ENCODE measurements at regions not wholly inside any gene's neighbourhood (a gene's known extent, or its start where the extent isn't known, plus 50 kb on each side); places are given as distances from the start of the nearest gene placed in this dataset.
"Not testable (repeated sequence)": the region's sequence is repeated elsewhere in the genome, so short reads cannot be mapped to it uniquely, and the experiment has no call there.

DNA sequence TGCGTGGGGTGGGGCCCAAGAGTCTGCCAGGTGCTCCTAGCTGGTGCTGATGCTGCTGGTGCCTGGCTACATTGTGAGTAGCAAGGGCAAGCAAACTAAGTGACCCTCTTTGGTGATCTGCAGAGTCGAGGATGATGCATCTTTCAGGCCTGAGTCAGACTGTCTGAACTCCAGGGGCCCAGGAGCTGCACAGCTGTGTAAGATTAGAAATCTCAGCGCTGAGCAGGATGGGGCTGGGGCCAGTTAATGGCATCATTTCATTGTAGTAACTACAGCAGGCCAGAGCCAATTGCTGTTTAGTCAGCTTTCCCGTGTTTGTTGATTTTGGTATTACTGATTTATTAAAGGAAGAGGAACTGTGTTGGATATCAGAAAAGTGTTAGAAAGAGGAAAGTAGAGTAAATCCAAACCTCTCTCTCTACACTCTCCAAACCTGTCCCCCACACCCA lies 365.2 kb downstream of the PAX1 start:
- ATAC-seq: peak; percentile 92
- no peak for DNase-seq (ENCODE audit: low spot score)
- intact Hi-C loops (cut with DNase I): no loop called here

GRCh38 chr20:22063753-22064152 lies 358.3 kb downstream of the PAX1 start:
- DNase-seq (ENCODE audit: low spot score): no peak
- ATAC-seq: no peak
- intact Hi-C loops (cut with DNase I): no loop called here

GRCh38 chr20:22062874-22063273 lies 357.4 kb downstream of the PAX1 start:
- intact Hi-C loops (cut with DNase I): no loop called here
- ATAC-seq (no peak), DNase-seq (ENCODE audit: low spot score) (no peak)

GRCh38 chr20:22060610-22061009 lies 355.1 kb downstream of the PAX1 start:
- DNase-seq (ENCODE audit: low spot score): no peak
- intact Hi-C loops (cut with DNase I): no loop called here
- no peak for ATAC-seq

- DNase-seq (ENCODE audit: low spot score) (no peak), ATAC-seq (no peak)
- intact Hi-C loops (cut with DNase I): no loop called here
Observed at GRCh38 chr20:22058746-22059145, 353.3 kb downstream of the PAX1 start.

DNA sequence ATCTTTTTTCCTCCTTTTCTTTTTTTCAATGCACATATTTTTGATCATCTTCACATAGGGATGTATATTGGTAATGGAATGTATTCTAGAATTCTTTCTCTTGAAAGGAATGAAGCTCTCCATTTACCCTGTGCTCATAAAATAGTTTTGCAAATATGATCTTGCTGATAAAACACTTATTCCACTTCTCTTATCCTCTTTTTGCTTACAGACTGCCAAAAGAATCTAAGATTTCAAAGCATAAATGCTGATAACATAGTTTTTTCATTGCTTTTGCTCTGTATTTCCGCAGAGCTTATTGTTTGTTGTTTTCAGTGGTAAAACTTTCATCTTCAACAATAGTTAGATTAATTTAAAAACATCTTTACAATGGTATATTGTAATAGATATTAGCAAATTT lies 350.5 kb downstream of the PAX1 start:
- no peak for ATAC-seq
- no peak for DNase-seq (ENCODE audit: low spot score)
- intact Hi-C loops (cut with DNase I): no loop called here

GRCh38 chr20:22052025-22052650 lies 346.7 kb downstream of the PAX1 start:
- DNase-seq (ENCODE audit: low spot score): no peak
- intact Hi-C loops (cut with DNase I): no loop called here
- ATAC-seq: no peak

DNA sequence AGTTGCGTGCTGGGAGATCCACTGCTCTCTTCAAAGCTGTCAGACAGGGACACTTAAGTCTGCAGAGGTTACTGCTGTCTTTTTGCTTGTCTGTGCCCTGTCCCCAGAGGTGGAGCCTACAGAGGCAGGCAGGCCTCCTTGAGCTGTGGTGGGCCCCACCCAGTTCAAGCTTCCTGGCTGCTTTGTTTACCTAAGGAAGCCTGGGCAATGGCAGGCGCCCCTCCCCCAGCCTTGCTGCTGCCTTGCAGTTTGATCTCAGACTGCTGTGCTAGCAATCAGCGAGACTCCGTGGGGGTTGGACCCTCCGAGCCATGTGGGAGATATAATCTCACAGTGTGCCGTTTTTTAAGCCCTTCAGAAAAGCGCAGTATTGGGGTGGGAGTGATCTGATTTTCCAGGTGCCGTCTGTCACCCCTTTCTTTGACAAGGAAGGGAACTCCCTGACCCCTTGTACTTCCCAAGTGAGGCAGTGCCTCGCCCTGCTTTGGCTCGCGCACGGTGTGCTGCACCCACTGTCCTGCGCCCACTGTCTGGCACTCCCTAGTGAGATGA lies 340.6 kb downstream of the PAX1 start:
- intact Hi-C loops (cut with DNase I); ATAC-seq; DNase-seq (ENCODE audit: low spot score): not testable (repeated sequence)

DNA sequence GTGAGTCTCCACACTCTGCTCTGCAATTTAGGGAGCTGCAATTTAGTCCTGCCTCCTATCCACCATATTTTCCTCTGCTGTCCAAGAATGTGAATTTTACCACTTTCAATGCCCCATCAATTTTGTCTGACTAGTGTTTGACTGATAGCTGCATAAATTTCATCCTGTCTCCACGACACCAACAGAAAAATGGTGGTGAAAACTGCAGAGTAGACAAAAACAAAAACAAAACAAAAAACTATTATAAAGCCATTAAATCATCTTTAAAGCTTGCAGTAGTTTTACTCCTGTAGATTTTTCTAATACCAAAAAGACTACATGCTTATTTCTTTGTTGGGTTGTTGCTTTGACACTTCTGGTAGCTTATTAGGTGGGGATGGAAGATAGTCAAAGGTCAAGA lies 322.0 kb downstream of the PAX1 start:
- DNase-seq (ENCODE audit: low spot score): no peak
- intact Hi-C loops (cut with DNase I): no loop called here
- no peak for ATAC-seq

DNA sequence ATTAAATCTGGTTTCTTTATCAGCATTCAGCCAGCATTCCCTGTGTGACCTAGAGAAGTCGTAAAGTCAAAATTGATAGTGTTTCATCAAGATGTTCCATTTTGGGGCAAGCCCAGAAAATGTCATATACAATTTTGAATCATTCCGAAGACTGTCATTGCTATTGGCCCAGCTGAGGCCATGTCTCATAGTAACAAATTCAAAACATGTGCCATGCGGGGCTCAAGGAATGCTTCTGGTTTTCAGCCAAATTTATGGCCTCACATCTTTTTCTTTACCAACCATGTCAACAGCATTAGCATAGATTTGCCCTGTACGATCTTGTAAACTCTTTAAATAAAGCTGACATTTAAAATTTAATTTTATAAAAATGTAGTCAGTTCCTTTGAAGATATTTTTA lies 314.7 kb downstream of the PAX1 start:
- ATAC-seq (no peak), DNase-seq (ENCODE audit: low spot score) (no peak)
- intact Hi-C loops (cut with DNase I): no loop called here

DNA sequence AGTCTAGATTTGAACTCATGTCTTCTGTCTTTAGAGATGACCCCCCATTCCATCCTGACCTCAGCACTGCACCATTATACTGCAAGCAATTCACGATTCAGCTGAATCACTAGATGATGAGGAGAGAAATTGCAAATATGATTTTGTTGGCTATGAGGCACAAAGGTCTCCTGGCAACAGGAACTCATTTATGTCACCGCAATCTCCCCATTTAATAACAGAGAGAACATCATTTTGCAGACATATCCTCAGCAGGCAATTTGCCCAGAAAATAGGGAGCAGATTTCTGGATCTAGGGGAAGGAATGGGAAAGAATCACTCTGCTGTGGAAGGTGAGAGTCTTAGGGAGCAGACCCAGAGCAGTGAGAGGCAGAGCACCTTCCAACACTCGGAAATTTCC lies 303.0 kb downstream of the PAX1 start:
- DNase-seq (ENCODE audit: low spot score): no peak
- intact Hi-C loops (cut with DNase I): no loop called here
- ATAC-seq: no peak

GRCh38 chr20:22006306-22006705 lies 300.8 kb downstream of the PAX1 start:
- DNase-seq (ENCODE audit: low spot score) (no peak), ATAC-seq (no peak)
- intact Hi-C loops (cut with DNase I): no loop called here

DNA sequence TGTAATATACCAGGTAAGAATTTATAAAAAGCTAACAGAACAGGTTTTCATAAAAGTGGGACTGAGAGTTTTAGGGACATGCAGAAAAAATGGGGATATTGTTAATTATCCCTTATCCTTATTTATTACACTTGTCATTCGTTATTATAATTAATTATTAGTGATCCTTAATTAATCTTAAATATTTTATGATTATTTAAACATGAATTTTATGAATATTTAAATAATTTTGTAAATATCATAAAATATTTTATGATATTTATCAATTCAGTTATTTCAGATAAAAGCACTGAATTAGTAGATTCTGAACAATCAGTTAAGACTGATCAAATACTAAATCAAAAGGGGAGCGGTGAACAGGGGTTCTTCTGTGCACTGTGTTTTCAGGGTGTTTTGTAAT lies 300.1 kb downstream of the PAX1 start:
- intact Hi-C loops (cut with DNase I): no loop called here

DNA sequence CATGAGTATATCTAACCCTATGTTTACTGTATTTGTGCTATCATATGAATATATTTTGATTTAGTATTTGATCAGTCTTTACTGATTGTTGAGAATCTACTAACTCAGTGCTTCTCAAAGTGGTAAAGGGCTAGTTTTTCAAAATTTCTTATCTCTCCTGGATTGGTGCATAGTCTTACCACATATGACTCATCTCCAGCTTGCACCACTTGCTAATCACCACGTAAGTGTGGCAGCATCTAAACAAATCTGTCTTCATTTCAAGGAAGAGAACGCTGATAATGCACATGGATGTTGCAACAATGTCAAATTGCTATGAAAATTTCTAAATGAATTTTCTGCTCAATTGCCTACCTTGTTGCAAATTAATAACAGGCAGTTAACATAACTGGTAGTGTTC lies 299.5 kb downstream of the PAX1 start:
- intact Hi-C loops (cut with DNase I): no loop called here
- DNase-seq (ENCODE audit: low spot score) (no peak), ATAC-seq (no peak)

More for the DNA sequence above, 300.1 kb downstream of the PAX1 start:
- DNase-seq (ENCODE audit: low spot score) (no peak), ATAC-seq (no peak)

DNA sequence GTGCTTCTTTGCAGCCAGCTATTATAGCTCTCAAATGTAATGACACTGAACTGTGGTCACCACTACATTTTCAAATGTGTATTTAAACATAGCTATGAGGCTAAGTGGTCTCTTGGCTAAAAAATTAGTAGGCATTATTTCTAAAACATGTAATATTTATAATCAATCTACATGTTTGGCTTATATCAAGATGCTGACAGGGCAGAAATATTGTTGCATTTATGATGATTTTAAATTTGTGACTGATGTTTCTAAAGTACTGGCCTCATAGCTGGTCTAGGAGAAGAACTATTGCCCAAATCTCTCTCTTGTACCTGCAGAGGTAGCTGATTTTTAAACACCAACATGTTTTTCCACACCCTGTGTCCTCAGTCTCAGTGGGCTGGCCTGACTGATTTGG lies 298.2 kb downstream of the PAX1 start:
- ATAC-seq: no peak

GRCh38 chr20:22001886-22002285 lies 296.4 kb downstream of the PAX1 start:
- ATAC-seq: no peak
- DNase-seq (ENCODE audit: low spot score): no peak
- intact Hi-C loops (cut with DNase I): no loop called here

More for the DNA sequence above, 298.2 kb downstream of the PAX1 start:
- intact Hi-C loops (cut with DNase I): no loop called here
- no peak for DNase-seq (ENCODE audit: low spot score)

DNA sequence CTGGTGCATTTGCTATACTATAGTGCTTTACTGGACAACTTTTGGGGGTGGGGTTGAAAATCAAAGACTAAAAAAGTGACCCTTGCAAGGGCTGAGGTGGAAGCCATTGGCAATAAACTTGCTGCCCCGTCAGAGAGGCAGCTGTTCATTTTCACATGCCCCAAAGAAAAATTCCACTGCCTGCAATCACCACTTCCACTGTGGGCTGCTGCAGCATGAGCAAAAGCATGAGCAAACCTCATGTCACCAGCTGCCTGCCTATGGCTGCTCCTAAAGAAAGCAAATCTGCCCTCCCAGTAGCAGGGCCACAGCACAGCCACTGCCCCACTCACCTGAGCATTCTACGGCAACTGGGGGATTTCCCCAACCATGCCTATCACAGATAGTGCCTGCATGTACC lies 290.0 kb downstream of the PAX1 start:
- intact Hi-C loops (cut with DNase I): no loop called here
- no peak for ATAC-seq
- no peak for DNase-seq (ENCODE audit: low spot score)

- intact Hi-C loops (cut with DNase I): no loop called here
- DNase-seq (ENCODE audit: low spot score) (no peak), ATAC-seq (no peak)
Observed at GRCh38 chr20:21994203-21994602, 288.7 kb downstream of the PAX1 start.

GRCh38 chr20:21982559-21982958 lies 277.1 kb downstream of the PAX1 start:
- DNase-seq (ENCODE audit: low spot score) (no peak), ATAC-seq (peak; percentile 27)
- intact Hi-C loops (cut with DNase I): no loop called here

- DNase-seq (ENCODE audit: low spot score): no peak
- peak; percentile 96 for ATAC-seq
- intact Hi-C loops (cut with DNase I): no loop called here
Observed at GRCh38 chr20:21981597-21982344, 276.3 kb downstream of the PAX1 start.

GRCh38 chr20:21981179-21981578 lies 275.7 kb downstream of the PAX1 start:
- intact Hi-C loops (cut with DNase I): no loop called here
- DNase-seq (ENCODE audit: low spot score) (no peak), ATAC-seq (peak; percentile 46)

All from sciatic nerve (tissue), 2 donors.